Embryonic facial prominence (tissue), 1 donor: ENCODE measurements at regions not wholly inside any gene's neighbourhood (a gene's known extent, or its start where the extent isn't known, plus 50 kb on each side); places are given as distances from the start of the nearest gene placed in this dataset.
"Not testable (repeated sequence)": the region's sequence is repeated elsewhere in the genome, so short reads cannot be mapped to it uniquely, and the experiment has no call there.

ENCODE experiments used
- DNase-seq: peaks from one replicate; pipeline ENCODE4 v3.0.0-alpha.2; 2016; ENCODE audit errors: extremely low spot score

DNA sequence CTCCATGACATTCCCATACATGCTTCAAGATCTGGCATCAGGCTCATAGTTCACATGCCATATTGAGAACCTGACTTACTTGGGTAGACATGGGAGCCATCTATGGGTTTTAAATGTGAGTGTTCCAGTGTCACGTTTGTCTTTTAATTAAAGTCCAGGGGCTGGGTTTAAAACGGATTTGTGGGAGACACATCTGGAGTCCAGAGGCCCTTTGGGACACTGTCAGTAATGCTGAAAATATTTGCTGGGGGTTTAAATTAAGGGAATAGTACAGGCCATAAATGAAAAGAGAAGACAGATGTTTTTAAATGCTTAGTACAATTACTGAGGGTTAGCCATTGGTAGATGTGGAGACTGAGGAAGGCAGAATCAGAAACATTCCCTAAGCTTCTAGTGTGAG is 478.0 kb downstream of the PID1 start:
- no peak for DNase-seq

- DNase-seq, result no peak
These were observed 484.2 kb downstream of the PID1 start for GRCh38 chr2:228786901-228787300.

DNA sequence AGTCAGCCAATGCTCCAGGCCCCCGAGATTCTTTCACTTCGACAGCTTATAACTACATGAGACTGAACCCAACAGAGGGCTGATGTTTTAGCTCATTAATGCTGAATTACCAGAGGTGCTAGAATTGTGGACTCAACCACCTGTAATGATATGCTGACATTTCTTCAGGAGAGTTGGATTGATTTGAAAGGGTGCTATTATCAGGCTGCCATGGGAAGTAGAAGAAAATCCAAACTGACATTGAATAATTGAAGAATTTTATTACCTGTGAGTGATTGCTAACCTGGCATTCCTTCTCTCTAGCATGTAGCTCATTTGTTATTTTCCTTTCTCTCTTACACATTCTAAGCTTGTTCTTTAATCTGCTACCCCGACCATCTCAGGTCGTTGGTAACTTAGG is 488.8 kb downstream of the PID1 start:
- no peak for DNase-seq

DNA sequence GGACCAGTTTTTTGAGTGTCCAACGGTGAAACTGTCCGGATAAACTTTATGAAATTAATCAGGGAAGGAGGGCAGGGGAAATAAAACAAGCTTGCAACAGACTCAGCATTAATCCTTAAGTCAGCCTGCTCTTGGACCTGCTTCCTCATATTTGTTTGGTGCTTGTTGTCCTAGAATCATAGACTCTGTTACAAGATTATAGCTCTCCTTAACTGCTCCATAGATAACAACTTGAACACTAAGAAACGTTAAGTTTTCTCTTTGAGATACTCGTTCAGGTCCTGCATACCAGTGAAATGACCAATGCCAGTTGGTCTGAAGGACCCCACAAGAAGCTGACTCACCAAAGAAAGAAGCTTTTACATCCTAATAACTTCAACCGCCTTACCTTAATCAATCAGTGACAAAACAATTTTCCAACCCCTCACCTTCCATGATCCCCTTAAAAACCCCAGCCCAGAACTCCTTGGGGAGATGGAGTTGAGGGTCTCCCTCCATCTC is 493.2 kb downstream of the PID1 start:
- DNase-seq, result no peak

- no peak for DNase-seq
These were observed 496.5 kb downstream of the PID1 start for GRCh38 chr2:228774548-228774947.

DNA sequence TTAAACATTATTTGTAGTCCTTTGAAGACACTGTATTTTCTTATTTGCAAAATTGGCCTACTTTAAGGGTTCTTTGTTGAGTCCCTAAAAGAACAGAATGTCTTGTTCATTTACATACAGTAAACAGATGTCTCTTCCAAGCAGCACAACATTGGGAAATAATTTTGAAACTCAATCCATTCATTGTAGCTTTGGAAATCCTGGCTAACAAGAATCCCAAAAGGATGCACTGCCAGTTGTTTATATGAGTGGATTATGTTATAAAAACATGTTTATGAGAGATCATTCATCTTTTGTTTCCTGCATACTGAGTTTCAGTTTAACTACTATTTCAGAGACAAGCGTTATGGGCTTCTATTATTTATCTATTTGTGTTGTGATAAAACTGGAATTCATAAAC is 499.3 kb downstream of the PID1 start:
- DNase-seq, result no peak

DNA sequence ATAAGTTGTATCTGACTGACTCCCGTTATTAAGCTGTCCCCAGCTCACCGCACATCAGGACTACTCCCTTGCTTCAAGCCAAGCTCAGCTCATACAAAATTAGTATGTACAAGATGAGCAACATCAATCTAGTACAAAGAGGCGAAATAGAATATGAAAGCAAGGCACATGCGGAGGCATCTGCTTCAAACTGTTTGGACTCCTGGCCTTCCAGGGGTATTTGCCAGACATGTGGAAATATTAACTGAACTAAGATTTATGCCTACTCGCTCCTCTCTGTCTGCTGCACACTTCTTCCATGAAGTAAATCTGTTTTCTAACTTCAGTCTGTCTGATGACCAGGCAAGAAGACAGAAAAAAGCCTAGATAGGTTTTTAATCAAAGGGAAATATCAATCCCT is 499.8 kb downstream of the PID1 start:
- DNase-seq, result no peak

- no peak for DNase-seq
These were observed 502.3 kb downstream of the PID1 start for GRCh38 chr2:228768818-228769217.

DNA sequence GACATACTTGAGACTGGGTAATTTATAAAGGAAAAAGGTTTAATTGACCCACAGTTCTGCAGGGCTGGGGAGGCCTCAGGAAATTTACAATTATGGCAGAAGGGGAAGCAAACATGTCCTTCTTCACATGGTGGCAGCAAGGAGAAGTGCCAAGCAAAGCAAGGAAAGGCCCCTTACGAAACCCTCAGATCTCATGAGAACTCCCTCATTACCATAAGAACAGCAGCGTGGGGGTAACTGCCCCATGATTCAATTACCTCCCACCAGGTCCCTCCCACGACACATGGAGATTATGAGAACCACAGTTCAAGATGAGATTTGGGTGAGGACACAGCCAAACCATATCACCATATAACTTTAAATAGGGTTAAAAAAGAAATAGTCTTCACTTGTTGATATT is 502.9 kb downstream of the PID1 start:
- DNase-seq, result not testable (repeated sequence)

GRCh38 chr2:228767196-228767595 is 503.9 kb downstream of the PID1 start:
- DNase-seq, result no peak

GRCh38 chr2:228763379-228763981 is 507.6 kb downstream of the PID1 start:
- DNase-seq, result no peak

- DNase-seq, result no peak
These were observed 508.5 kb downstream of the PID1 start for GRCh38 chr2:228762565-228762964.

- DNase-seq, result not testable (repeated sequence)
These were observed 515.4 kb downstream of the PID1 start for GRCh38 chr2:228755661-228756060.

- DNase-seq, result no peak
These were observed 523.6 kb downstream of the PID1 start for GRCh38 chr2:228747483-228747882.

- no peak for DNase-seq
These were observed 532.3 kb downstream of the PID1 start for GRCh38 chr2:228738671-228739380.

DNA sequence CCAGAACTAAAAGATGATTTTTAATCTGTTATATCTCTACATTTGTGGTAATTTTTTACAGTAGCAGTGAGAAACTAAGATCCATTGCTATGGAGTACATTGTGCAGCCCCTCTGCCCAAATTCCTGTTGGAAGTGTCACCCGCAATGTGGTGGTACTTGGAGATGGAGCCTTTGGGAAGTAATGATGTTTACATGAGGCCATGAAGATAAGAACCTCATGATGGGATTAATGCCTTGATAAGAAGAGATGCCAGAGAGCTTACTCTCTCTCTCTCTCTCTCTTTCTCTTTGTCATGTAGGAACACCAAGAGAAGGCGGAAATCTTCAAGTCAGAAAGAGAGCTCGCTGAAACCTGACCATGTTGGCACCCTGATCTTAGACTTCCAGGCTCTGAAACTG is 535.4 kb downstream of the PID1 start:
- DNase-seq, result no peak

DNA sequence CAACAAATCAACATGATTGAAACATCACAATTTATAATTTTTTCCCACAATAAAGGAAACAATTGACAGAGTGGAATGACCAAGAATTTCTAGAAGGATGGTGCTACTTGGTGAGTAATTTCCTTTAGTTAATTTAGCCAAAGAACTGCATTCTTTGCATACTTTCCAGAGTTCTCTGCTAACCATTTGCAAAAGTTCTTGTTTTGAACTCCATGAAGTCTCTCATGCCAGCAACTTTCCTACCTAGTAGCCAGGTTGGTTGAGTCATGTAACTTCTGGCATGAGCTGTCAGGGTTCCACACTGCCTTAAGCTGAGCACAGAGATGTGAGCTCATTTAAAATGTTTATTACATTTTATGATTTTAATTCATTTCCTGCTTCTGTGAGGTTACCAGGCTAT is 539.6 kb downstream of the PID1 start:
- no peak for DNase-seq

GRCh38 chr2:228728961-228729360 is 542.1 kb downstream of the PID1 start:
- no peak for DNase-seq

DNA sequence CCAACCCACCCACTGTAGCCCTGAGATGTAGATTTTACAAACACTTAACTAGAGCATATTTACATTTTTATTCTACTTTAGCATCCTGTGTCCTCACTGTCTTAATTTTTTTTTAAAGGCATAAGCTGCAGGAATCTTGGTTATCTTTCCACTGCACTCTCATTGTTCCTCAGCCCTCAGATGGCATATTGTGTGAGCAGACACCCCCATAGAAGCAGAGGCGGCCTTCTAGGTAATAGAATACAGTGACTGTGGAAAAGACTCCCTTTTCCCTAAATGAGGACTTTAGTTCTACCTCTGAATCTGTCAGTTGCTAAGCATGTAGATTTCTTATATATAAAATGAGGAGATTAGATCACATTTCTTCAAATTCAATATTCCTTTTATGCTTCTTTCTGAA is 543.5 kb upstream of the SPHKAP start:
- DNase-seq, result no peak

GRCh38 chr2:228723599-228723998 is 542.1 kb upstream of the SPHKAP start:
- DNase-seq, result no peak

DNA sequence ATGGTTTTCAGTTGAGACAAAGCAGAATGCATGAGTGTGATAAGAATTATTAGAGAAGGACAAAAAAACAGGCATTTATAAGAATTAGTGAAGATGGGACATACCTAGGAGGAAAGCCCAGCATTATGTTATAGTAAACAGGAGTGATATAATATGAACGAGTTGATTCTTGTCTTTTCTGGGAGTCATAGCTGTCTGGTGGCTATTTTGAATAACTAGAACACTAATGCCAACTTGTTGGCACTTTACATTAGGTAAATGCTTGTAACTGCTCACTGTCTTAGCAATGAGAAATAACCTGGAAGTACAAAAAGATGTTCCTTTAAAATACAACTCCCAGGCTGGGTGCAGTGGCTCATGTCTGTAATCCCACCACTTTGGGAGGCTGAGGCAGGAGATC is 540.8 kb upstream of the SPHKAP start:
- no peak for DNase-seq

- no peak for DNase-seq
These were observed 539.4 kb upstream of the SPHKAP start for GRCh38 chr2:228720895-228721294.

GRCh38 chr2:228709788-228710371 is 528.4 kb upstream of the SPHKAP start:
- DNase-seq, result no peak
